NCI-H2196 (cell line): ENCODE measurements at regions not wholly inside any gene's neighbourhood (a gene's known extent, or its start where the extent isn't known, plus 50 kb on each side); places are given as distances from the start of the nearest gene placed in this dataset.
A peak's percentile ranks its signal among the peaks of the same experiment; 100 is the strongest.
"Not testable (repeated sequence)": the region's sequence is repeated elsewhere in the genome, so short reads cannot be mapped to it uniquely, and the experiment has no call there.

Experiments used
- DNase-seq: peaks from one replicate; lab custom pipeline; 2025; ENCODE audit not compliant: unreplicated experiment; lab: John Stamatoyannopoulos, UW

DNA sequence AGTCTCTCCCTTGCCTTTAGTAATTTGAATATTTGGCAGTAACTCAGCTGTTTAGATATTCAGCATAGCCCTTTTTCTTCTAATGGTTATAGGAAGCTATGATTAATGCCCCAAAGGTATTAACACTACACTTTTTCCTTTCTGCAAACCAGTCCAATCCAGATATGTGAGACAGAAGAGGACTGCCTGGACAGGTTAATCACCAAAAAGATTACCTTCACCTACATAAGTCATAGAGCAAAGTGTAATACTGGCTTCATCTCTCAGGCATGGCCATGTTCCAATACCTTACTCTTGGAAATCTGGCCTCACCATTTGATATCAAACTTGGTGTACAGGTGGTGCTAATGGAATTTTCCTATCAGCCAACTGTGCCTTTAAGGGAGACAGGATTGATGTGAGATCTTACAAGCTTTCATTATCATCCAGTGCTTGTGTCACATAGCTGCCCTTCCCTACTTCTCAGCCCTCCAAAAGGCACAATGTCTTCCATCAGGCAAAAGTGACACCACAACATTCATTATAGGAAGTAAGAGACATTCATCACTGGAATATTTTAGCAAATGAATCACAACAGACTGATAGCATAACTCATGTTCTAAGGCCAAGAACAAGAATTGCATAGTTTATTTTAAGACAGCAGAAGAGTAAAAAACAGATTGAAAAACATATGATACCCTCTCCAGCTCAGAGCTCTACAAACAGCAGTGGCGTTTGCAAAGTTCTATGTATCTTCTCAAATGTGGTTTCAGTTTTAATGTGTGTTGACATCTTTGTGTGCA, 91.2 kb upstream of the PAM start:
- DNase-seq, result no peak

DNA sequence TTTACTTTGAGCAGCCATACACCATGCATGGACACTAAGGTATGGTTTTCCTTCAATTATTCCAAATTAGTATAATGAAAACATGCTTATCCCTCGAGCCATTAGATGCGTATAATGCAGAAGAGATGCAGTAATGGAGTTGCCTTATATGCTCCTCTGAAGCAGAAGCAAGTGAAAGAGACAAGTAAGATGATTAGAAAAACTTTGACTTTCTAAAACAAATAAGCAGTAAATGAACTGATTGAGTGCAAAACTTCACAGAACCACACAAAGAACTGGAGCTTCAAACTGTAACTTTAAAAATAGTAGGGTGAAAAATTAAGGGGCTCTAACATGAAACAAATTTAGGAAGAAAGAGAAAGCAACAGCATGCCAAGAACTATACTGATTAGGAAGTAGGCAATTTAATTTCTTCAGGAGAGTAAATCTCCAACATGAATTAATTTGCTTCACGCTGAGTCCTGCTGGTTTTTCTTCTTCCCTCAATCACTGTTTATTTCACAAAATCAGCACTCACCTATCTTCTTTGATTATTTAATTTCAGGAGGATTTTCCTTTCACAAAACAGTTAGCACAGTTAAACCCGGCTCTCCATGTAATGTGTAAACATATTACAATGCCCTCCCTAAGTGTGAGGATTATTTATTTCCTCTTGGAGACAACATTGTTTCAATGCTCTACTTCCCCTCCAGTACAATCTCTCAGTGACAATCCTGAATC, 90.3 kb upstream of the PAM start:
- no peak for DNase-seq

DNA sequence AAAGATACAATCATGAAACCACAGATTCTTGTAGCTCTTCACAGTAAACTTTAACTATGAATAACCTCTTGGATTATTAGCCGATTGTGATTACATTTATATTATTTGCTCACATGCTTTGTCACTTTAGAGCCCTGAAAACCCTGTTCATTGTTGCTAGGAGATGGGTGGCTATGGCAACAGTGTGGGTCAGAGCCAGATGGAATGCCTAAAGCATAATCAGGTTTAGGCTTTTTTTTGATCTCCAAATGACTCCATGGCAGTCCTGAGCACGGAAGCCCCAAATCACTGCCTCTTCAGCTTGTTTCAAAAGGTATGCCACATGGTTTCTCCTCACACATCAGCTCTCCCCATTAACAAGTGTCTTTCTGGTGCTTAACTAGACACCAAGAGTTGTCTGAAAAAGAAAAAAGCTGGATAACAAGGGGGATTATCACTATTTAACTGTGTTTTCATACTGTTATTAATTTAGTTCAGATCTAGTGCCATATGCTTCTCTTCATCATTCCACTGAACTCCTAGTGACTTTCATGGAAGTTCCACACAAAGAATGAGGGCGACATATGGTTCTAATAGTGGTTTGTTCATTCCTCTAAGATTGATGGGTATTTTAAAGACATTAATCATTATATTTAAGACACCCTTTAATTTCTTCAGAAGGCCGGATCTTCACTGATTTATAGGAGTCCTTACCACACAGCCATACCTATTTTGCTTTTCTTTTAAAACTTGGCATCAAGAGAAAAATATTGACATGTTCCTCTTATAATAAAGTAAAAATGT, 88.8 kb upstream of the PAM start:
- peak; percentile 72 for DNase-seq

DNA sequence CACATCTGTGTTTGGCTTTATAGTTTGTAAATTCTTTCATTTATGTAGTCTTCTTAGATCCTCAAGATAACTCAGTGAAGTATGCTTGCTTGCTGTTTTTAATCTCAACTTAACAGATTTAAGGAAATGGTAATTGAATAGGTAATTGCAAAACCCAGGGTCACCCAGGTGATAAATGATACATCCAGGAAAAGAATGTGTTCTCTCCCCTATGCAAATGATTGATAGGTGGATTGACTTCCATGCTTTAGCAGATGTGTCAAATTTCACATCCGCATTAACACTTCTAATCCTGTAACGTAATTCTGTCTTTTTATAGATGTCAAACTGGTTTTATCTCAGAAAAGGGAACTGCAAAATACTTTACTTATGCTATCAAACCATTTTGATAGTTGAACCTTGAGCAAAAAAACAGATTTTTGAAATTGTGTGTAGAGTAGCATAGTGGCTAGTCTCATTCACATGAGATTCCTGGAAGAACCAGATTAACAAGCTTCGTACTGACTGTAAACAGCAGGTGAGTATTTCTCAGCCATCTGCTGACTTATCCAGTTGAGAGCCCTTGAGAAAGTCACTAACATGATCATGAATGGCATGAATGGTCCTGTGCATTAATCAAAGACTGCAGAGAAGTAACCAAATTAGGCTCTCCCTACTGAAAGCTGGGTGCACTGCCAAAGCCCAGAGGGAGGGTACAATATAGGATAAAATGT, 86.7 kb upstream of the PAM start:
- peak; percentile 76 for DNase-seq

DNA sequence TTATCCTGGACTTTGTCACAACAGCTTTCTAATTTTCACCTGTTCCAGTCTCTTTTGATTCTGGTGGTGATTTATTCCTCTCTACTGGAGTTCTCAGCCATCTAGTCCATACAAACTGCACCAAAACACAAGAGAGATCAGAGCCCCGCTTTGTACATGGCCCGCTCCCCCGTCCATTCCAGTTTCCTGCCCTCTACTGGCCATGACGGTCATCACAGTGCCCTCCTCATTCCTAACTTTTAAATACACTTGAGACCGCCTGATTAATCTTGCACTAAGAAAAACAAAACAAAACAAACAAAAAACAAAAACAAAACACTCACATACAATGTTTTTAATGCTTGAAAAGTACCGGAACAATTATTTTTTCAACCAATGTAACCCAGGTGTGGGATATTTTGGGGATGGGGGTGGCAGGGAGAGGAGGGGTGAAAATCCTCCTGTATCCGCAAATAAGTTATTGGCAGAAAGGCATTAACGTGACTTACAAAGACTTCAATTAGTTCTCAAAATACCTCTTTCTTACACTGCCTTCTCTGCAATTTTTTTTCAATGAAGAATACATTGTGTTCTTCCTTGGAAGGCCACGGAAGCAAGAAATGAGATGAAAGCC, 84.8 kb upstream of the PAM start:
- no peak for DNase-seq

DNA sequence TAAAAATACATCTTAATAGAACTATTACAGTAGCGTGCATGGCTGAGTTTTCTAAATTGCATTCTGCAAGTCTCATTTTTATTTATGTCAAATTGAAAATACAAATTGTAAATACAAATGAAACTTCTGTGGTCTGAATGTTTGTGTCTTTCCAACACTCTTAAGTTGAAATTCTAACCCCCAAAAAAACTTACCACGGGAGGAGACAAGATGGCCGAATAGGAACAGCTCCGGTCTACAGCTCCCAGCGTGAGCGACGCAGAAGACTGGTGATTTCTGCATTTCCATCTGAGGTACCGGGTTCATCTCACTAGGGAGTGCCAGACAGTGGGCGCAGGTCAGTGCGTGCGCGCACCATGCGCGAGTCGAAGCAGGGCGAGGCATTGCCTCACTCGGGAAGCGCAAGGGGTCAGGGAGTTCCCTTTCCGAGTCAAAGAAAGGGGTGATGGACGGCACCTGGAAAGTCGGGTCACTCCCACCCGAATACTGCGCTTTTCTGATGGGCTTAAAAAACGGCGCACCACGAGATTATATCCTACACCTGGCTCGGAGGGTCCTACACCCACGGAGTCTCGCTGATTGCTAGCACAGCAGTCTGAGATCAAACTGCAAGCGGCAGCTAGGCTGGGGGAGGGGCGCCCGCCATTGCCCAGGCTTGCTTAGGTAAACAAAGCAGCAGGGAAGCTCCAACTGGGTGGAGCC, 83.9 kb upstream of the PAM start:
- not testable (repeated sequence) for DNase-seq

DNA sequence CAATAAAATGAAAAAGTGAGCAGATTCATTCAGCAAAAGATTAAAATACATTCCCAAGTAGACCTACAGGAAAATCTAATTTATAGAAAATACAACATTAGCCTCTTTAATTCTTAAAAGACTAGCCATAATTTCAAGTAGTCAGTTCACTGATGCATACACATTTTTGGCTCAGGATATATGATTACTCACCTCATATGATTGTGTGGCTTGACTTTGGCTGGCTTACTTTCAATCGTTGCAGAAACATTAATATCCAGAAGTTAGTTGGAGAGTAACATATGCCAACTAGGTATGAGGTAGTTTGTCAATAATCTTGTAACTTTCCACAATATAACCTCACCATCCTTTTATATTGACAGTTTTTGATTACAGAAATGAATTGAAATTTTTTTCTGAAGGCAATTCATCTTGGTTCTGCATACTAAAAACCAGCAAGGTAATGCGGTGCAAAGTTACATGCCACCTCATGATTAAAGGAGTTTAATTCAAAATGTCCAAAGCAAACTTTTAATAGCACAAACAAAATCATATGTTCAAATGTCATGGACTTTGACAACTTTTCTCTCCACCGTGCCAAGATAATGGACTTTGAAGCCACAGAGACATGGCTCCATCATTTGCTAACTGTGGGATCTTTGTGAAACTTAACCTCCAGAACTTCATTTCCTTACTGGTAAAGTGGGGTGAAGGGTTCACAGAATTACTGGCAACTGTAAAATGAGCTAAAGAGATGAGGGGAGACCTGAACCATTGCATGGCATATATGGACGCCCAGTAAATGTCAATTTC, 76.6 kb upstream of the PAM start:
- DNase-seq, result no peak

DNA sequence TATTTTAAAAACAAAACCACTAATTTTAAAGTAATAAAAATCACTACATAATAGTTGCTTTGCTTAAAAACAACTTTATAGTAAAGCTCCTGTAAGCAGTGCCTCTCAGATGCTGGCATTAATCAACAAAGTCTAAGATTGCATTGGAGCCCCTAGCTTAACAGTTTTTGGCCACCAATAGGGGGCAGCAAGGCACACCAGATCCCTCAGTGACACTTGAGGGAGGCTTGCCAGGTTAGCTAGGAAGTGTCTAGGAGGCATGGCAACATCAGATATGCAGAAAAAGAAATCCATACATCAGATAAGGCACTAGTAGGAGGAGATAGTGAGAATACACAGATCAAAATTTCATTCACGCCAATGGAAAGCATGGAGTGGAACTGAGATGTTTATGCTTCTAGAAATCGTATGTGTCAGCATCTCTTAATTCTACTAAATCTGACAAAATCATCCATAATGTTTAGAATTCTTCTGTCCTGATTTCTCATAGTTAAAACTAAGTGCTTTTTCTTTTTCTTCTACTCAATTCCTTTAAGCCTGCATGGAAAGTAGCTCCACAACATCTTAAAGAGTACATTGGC, 73.6 kb upstream of the PAM start:
- peak; percentile 75 for DNase-seq

DNA sequence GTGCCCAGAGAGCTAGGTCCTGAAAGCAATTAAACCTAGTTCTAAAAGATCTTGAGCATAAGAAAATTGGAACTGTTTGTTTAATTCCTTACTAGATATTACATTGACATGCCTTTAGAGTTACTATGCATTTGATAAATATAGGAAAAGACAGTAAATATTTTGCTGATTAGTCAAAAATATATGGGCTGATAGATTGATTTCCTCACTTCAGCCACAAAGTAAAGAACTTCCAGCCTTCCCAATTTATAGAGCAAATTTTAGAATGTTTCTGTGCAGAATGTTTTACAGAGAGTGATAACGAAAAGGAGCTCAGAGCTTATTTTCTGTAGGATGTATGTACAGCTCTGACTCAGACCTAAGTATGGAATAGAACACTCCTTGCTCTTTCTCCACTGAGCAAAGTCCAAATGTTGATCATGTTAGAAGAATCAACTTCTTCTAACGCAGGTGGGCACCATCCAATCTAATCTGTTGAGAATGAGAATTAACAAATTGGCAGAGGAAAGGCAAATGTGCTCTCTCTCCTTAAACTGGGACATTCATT, 72.9 kb upstream of the PAM start:
- DNase-seq, result no peak

DNA sequence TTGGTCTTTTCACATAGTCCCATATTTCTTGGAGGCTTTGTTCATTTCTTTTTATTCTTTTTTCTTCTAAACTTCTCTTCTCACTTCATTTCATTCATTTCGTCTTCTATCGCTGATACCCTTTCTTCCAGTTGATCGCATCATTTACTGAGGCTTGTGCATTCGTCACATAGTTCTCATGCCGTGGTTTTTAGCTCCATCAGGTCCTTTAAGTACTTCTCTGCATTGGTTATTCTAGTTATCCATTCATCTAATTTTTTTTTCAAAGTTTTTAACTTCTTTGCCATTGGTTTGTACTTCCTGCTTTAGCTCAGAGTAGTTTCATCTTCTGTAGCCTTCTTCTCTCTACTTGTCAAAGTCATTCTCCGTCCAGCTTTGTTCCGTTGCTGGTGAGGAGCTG, 67.0 kb upstream of the PAM start:
- not testable (repeated sequence) for DNase-seq

DNA sequence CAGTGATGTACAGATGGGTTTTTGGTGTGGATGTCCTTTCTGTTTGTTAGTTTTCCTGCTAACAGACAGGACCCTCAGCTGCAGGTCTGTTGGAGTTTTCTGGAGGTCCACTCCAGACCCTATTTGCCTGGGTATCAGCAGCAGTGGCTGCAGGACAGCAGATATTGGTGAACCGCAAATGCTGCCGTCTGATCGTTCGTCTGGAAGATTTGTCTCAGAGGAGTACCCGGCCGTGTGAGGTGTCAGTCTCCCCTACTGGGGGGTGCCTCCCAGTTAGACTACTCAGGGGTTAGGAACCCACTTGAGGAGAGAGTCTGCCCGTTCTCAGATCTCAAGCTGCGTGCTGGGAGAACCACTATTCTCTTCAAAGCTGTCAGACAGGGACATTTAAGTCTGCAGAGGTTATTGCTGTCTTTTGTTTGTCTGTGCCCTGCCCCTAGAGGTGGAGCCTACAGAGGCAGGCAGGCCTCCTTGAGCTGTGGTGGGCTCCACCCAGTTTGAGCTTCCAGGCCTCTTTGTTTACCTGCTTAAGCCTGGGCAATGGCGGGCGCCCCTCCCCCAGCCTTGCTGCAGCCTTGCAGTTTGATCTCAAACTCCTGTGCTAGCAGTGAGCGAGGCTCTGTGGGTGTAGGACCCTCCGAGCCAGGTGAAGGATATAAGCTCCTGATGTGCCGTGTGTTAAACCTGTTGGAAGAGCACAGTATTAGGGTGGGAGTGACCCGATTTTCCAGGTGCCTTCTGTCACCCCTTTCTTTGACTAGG, 66.3 kb upstream of the PAM start:
- DNase-seq, result not testable (repeated sequence)

DNA sequence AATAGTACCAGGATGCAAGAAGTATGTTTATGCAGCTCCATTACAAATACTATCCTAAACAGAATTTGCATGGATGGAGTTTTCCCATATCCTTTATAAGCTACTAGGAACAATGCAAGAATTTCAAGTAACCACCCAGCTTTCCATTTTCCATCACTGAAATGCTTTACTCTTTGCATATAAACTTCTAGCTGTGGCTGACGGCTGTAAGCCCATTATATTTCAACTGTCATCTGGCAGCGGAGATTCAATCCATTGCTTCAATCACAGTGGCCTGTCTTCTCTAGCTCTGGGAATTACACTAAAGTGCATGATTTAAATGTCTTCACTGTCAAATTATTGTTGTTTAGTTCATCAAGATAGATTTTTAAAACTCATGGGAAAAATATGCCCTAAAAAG, 64.2 kb upstream of the PAM start:
- no peak for DNase-seq

DNA sequence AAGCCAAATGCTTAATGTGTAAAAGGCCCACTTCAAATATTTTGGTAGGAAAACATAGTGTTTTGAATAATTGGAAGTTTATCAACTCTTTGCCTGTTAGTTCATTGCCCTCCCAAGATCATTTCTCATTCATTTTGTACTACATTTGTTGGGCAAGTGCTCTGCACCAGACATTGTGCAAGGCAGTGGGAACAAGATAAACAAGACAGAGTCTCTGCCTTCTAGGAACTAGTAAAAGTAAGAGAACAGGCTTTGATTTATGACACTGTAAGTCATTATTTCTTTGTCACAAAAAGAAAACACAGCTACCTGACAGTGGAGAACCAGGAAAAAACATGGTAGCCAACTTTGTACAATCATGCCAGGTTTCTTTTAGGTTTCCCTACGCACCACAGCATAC, 63.7 kb upstream of the PAM start:
- no peak for DNase-seq

DNA sequence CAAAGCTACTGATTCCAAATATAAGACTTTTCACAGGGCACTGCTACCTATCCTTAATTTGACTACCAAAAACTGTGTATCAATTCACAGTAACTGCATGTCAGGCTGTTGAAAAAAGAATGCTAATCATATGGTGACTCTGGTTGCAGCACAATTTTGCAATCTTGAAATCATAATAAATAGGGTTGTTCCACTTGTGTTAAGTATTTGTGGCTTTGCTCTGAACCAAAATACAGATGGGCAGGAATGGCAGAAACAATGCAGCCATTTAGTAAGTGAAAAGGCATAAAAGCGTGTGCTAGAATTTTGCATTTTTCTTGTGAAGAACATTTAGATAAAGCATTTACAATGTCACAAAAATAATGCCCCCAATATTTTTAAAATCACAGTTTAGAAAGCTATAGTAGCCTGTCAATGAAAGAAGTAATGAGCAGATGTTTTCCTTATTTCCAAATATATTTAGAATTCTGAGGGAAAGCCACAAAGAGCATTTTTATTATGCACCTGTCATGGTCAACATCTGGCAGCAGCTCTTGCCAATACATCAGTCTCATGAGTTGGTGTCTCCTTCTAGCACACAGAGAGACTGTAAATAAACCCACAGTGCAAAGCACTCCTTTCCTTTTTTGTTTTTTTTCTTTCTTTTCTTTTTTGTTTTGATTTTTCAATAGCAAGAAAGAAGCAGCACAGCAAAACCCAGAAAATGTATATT, 54.8 kb upstream of the PAM start:
- no peak for DNase-seq

DNA sequence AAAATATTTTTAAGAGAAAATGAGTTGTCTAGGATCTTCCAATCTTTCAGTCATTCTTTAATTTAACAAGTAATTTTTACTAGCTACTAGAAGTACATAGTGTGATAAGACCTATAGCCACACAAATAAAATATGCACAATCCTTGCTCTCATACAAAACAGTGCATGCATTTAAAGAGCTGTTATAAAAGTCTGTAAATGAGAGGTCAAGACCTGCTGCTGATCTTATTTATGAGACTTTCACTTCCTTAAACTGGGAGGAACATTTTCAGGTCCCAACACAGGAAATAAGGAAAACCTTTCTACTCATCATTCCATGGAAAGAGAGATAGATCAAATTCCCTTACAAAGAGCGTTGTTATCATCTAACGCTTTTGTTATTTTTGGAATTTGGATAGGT, 54.2 kb upstream of the PAM start:
- DNase-seq, result no peak

DNA sequence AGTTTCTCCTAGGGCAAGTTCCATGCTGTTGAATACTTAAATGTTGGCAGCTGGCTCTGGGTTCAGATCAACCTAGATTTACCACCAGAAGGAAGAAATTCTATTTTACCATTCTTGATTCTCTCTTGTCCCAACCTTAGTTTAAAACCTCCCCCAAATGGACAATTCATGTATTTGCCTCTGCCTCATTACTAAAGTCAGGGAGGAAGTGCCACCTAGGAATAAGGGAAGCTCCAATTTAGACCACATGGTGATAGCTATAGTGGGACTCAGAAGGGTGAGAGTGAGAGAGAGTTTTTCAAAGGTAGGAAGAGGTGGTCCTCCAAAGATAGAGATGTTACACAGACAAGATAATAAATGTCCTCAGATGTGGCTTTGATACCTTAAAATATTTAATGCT, 53.4 kb upstream of the PAM start:
- DNase-seq, result no peak
